ENCODE measurements at regions not wholly inside any gene's neighbourhood (a gene's known extent, or its start where the extent isn't known, plus 50 kb on each side); places are given as distances from the start of the nearest gene placed in this dataset.

- TF ChIP-seq REST (tag by site-specific recombination; IDR thresholded peaks at IDR 0.05) (no peak), ZNF362 (tag by site-specific recombination; IDR thresholded peaks at IDR 0.05) (no peak), ZBTB8A (tag by site-specific recombination; IDR thresholded peaks at IDR 0.05) (no peak), ZFP41 (tag by site-specific recombination; IDR thresholded peaks at IDR 0.05; ENCODE audit: borderline replicate concordance) (no peak), YY1 (tag by site-specific recombination; IDR thresholded peaks at IDR 0.05) (no peak), ZBTB26 (tag by site-specific recombination; optimal IDR thresholded peaks at IDR 0.05) (no peak), ZNF580 (tag by site-specific recombination; IDR thresholded peaks at IDR 0.05) (no peak), ZNF184 (tag by site-specific recombination; IDR thresholded peaks at IDR 0.05) (no peak)
Measured at GRCh38 chr1:186754542-186755145, 74.1 kb upstream of the PLA2G4A start.
